ENCODE measurements at regions not wholly inside any gene's neighbourhood (a gene's known extent, or its start where the extent isn't known, plus 50 kb on each side); places are given as distances from the start of the nearest gene placed in this dataset.

GRCh38 chr20:2213401-2213800 lies 82.4 kb upstream of the TGM3 start:
- FAIRE-seq: no peak
- POLR2A ChIA-PET: no interaction called here
- TF ChIP-seq FIP1L1 (IDR thresholded peaks at IDR 0.05; ENCODE audit: low read depth, low read length, poor library complexity, severe bottlenecking) (no peak), ZNF239 (CRISPR knock-in tag; IDR thresholded peaks at IDR 0.05) (no peak), NUFIP1 (IDR thresholded peaks at IDR 0.05; ENCODE audit: partially characterized antibody) (no peak), POLR2AphosphoS5 (IDR thresholded peaks at IDR 0.05; ENCODE audit: control insufficient read depth, insufficient read depth, low read depth, low read length) (no peak), NFATC3 (IDR thresholded peaks at IDR 0.05) (no peak), KLF16 (IDR thresholded peaks at IDR 0.05) (no peak), NCOA2 (IDR thresholded peaks at IDR 0.05; ENCODE audit: partially characterized antibody in 2 of 2) (no peak), NCOA6 (IDR thresholded peaks at IDR 0.05) (no peak), L3MBTL2 (IDR thresholded peaks at IDR 0.05) (no peak), SMARCB1 (IDR thresholded peaks at IDR 0.05; ENCODE audit: insufficient read length, low read depth) (no peak), SNAPC5 (CRISPR knock-in tag; IDR thresholded peaks at IDR 0.05) (no peak), CUX1 (CRISPR knock-in tag; IDR thresholded peaks at IDR 0.05) (no peak), RBM34 (IDR thresholded peaks at IDR 0.05; ENCODE audit: borderline replicate concordance, insufficient read depth, low read length) (no peak), CBFA2T3 (IDR thresholded peaks at IDR 0.05) (no peak), PHB (CRISPR knock-in tag; IDR thresholded peaks at IDR 0.05) (no peak)
- TF ChIP-seq, protein P1, sequence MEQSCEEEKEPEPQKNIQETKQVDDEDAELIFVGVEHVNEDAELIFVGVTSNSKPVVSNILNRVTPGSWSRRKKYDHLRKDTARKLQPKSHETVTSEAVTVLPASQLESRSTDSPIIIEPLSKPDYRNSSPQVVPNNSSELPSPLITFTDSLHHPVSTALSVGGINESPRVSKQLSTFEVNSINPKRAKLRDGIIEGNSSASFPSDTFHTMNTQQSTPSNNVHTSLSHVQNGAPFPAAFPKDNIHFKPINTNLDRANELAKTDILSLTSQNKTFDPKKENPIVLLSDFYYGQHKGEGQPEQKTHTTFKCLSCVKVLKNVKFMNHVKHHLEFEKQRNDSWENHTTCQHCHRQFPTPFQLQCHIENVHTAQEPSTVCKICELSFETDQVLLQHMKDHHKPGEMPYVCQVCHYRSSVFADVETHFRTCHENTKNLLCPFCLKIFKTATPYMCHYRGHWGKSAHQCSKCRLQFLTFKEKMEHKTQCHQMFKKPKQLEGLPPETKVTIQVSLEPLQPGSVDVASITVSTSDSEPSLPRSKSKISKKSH (CRISPR knock-in tag; IDR thresholded peaks at IDR 0.05): no peak

More at GRCh38 chr20:2213401-2213800, 82.4 kb upstream of the TGM3 start:
- Histone ChIP-seq H3K79me2 (ENCODE audit: control insufficient read depth, insufficient read depth, low read length) (no peaks in the 10 kb centered on the region), H4K20me1 (replicated peaks; ENCODE audit: control insufficient read depth, insufficient read depth, low read length) (no peaks in the 10 kb centered on the region), H3K4me3 (no peak overlapping the region), H3K4me2 (ENCODE audit: insufficient read depth, low read length) (no peak overlapping the region), H3K36me3 (ENCODE audit: control insufficient read depth, insufficient read depth, low read length) (no peaks in the 10 kb centered on the region), H3K9ac (ENCODE audit: insufficient read depth in 1 of 2, low read depth in 2 of 2, low read length in 2 of 2) (no peak overlapping the region), H3K9me1 (ENCODE audit: control insufficient read depth, insufficient read depth, low read length) (no peaks in the 10 kb centered on the region), H3K27me3 (ENCODE audit: control insufficient read depth in 2 of 2, insufficient read depth in 2 of 2, low read length in 2 of 2) (peaks cover 4 to 17% of the 10 kb centered on the region in 2 experiments; a peak in 3 of 5 replicates), H3K4me1 (replicated peaks in 1 of 2; ENCODE audit: control insufficient read depth in 2 of 2, insufficient read depth in 2 of 2, low read length in 2 of 2) (no peaks in the 10 kb centered on the region), H3K27ac (ENCODE audit: extremely low read depth, low read depth, low read length) (no peak overlapping the region), H3K9me3 (replicated peaks; ENCODE audit: control insufficient read depth, insufficient read depth, low read depth, low read length) (no peaks in the 10 kb centered on the region), H2AFZ (ENCODE audit: low read depth, low read length) (no peak overlapping the region)
- 0% methylated on average over 1 of the region's 5 CpGs for WGBS (ENCODE audit: insufficient coverage, low coverage, missing lambda C conversion rate)
- CTCF ChIA-PET (ENCODE audit: low intra/inter-chr PET ratio): no interaction called here
- no TSS peak for BruUV-seq (replicated peaks)
- intact Hi-C loops (cut with micrococcal nuclease): no loop called here
- in situ Hi-C loops (cut with MboI): loop anchor here (5.0 to 10.0 kb wide), 2 partner anchors 129 to 231 kb away; no protein-coding TSS in a partner anchor
- ATAC-seq (no peak), DNase-seq (ENCODE audit: extremely low read depth in 1 of 4, low spot score in 3 of 4) (no peak)
